Heart left ventricle (tissue), 16 donors: ENCODE measurements at regions not wholly inside any gene's neighbourhood (a gene's known extent, or its start where the extent isn't known, plus 50 kb on each side); places are given as distances from the start of the nearest gene placed in this dataset.

Source experiments
- ATAC-seq, 4 donors: fragments of 200-7000 bp; cut with Tn5 transposase; one replicate each; pipeline ENCODE4 v1.9.1; 2020 to 2022; ENCODE audit warnings: moderate library complexity in 4 of 4, mild to moderate bottlenecking in 3 of 4, moderate number of reproducible peaks in 1 of 4
- DNase-seq, 5 donors: peaks; one replicate each; pipeline ENCODE4 v3.0.0-alpha.2; 2020
- H3K27ac ChIP-seq, 12 donors: fragments of 200-600 bp; sonication (generic) in 4 of 12; one replicate each; pipeline versions ENCODE4 v1.5.0 to v1.8.0; 2016 to 2022; ENCODE audit warnings: mild to moderate bottlenecking in 2 of 12
- H3K27me3 ChIP-seq, 9 donors: fragments of 200-600 bp; sonication (generic) in 2 of 9; one replicate each; pipeline versions ENCODE4 v1.5.1 to v1.8.0; 2016 to 2022; ENCODE audit warnings: mild to moderate bottlenecking in 3 of 9
- H3K36me3 ChIP-seq, 9 donors: fragments of 200-600 bp; sonication (generic) in 2 of 9; one replicate each; pipeline versions ENCODE4 v1.5.0 to v1.8.0; 2018 to 2022; ENCODE audit warnings: mild to moderate bottlenecking in 2 of 9
- H3K4me1 ChIP-seq, 12 donors: fragments of 200-600 bp; sonication (generic) in 4 of 12; one replicate each; pipeline versions ENCODE4 v1.5.0 to v1.8.0; 2016 to 2022; ENCODE audit warnings: mild to moderate bottlenecking in 3 of 12
- H3K4me3 ChIP-seq, 12 donors: fragments of 200-600 bp; sonication (generic) in 4 of 12; one replicate each; pipeline versions ENCODE4 v1.5.0 to v1.8.0; 2017 to 2022; ENCODE audit warnings: mild to moderate bottlenecking in 9 of 12, moderate library complexity in 4 of 12
- H3K9me3 ChIP-seq, 12 donors: fragments of 200-600 bp; sonication (generic) in 4 of 12; one replicate each; pipeline versions ENCODE4 v1.5.0 to v1.8.0; 2016 to 2022; ENCODE audit warnings: mild to moderate bottlenecking in 1 of 12
- POLR2A ChIP-seq, 2 donors: fragments of 450-650 bp; IDR thresholded peaks; one replicate each; pipeline ENCODE4 v1.6.1; 2017; ENCODE audit warnings: antibody characterized with exemption in 2 of 2, mild to moderate bottlenecking in 2 of 2, moderate library complexity in 2 of 2
- WGBS, 4 donors: extraction: QIAGEN DNeasy Blood & Tissue Kit in 2 of 4; methylation state at CpG; one replicate each; pipeline versions ENCODE4 v1.1.5 to v1.1.7; 2013 to 2018; 5-methylcytosine and 5-hydroxymethylcytosine counted together
- intact Hi-C, 10 donors: fragments of 100-400 bp; cut with DNase I; formaldehyde crosslinking; loops; one replicate each; pipeline versions ENCODE4 v1.11.1 to v1.14.2; 2022
- TF ChIP-seq, protein P1 (sequence below), 12 donors: fragments of 200-600 bp; sonication (generic) in 4 of 12; IDR thresholded peaks; one replicate each; pipeline versions ENCODE4 v1.5.0 to v1.8.0; 2018 to 2022; ENCODE audit warnings: antibody characterized with exemption in 12 of 12, mild to moderate bottlenecking in 5 of 12
- donor health status: ischemic (EF 13 %, LVEDD 7.1; RV severe dilation, severe dysfunction).
- donor health status: healthy with polysubstance abuse.
- donor health status: DM: no; HTN: yes; CAD: no.
- donor health status: DM: no; HTN: no; CAD: no.
- donor health status: ischemic (EF 25% LVEDD 6.9; RV normal size, moderate dysfunction).
- donor health status: ischemic (EF 25% LVEDD 5.7; RV mildly dilated, moderate dysfunction).
- donor health status: healthy.
- donor health status: DM: yes; HTN: yes; CAD: no.
- donor health status: ischemic (EF 35%, LVEDD 5.7; RV mildly dilated, moderate dysfunction).
- donor health status: nonischemic (EF 11% LVEDD 7.7; RV severe dilation, severe dysfunction).
- donor health status: DM: yes; HTN: yes; CAD: no.
- donor health status: PGD.
- donor health status: ischemic (EF 29% LVEDD 5.4; RV normal size, mild dysfunction).
- donor health status: nonischemic (EF 23%, LVEDD 6.1; RV moderate dilation, normal function).

DNA sequence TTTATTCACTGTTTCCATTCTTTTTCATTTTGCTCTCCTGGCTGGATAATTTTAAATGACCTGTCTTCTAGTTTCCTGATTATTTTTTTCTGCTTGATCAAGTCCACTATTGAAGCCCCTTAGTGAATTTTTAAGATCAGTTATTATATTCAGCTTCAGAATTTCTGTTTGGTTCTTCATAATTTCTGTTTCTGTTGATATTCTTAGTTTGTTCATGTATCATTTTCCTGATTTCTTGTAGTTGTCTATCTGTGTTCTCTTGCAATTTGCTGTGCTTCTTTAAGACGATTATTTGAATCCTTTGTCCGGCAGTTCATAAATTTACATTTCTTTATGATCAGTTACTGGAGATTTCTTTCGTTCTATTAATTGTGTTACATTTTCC lies 75.2 kb upstream of the CCDC71L start:
- 92 to 96% (median 93%) methylated on average over 3 of the region's 3 CpGs for WGBS, 4 donors
- ATAC-seq = no peak

DNA sequence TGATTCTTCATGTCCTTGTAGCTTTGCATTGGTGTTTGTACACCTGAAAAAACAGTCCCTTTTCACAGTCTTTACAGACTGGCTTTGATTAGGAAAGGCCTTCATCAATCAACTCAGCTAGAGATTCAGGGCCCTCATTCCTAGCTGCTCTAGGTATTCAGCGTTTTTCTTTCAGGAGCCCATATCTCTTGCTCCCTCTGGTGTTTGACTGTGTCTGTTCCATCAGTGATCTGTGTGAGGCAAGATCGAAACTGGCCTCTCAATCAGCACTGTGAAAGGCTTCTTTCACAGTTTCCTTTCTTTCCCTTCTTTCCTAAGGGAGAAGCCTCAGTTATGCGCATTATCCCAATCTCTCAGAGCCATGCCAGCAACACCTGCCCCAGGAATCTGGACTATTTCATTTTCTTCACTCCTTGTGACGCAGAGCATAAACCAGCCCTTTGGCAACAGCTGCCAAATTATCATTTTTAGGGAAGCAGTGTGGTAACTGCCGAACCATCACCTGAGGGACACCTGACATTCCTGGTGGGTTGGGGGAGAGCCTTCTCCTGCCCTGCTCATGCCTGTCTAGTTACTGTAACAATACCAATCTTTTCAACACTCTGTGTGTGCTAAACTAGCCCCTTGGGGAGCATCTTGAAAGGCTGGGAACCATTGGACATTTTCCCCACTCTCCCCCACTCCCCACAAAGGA lies 75.7 kb upstream of the CCDC71L start:
- WGBS, 4 donors = 43 to 49% (median 46%) methylated on average over 5 of the region's 5 CpGs

More for the DNA sequence above, 75.2 kb upstream of the CCDC71L start:
- no peak for DNase-seq
- Histone ChIP-seq H3K36me3 (no peaks in the 10 kb centered on the region), H3K27ac (no peak overlapping the region), H3K9me3 (peaks cover 0 to 3% (median 0%) of the 10 kb centered on the region in 12 donors), H3K4me3 (no peak overlapping the region), H3K27me3 (no peaks in the 10 kb centered on the region), H3K4me1 (peaks cover 0 to 28% (median 7%) of the 10 kb centered on the region in 12 donors)
- TF ChIP-seq POLR2A (IDR thresholded peaks at IDR 0.05) = no peak
- TF ChIP-seq, protein P1, sequence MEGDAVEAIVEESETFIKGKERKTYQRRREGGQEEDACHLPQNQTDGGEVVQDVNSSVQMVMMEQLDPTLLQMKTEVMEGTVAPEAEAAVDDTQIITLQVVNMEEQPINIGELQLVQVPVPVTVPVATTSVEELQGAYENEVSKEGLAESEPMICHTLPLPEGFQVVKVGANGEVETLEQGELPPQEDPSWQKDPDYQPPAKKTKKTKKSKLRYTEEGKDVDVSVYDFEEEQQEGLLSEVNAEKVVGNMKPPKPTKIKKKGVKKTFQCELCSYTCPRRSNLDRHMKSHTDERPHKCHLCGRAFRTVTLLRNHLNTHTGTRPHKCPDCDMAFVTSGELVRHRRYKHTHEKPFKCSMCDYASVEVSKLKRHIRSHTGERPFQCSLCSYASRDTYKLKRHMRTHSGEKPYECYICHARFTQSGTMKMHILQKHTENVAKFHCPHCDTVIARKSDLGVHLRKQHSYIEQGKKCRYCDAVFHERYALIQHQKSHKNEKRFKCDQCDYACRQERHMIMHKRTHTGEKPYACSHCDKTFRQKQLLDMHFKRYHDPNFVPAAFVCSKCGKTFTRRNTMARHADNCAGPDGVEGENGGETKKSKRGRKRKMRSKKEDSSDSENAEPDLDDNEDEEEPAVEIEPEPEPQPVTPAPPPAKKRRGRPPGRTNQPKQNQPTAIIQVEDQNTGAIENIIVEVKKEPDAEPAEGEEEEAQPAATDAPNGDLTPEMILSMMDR (IDR thresholded peaks at IDR 0.05) = no peak
- intact Hi-C loops = loop anchor here (1.0 to 10.0 kb wide), 10 partner anchors 74 to 559 kb away; partner anchors contain the start of gene CCDC71L (in 7 of the 10)

DNA sequence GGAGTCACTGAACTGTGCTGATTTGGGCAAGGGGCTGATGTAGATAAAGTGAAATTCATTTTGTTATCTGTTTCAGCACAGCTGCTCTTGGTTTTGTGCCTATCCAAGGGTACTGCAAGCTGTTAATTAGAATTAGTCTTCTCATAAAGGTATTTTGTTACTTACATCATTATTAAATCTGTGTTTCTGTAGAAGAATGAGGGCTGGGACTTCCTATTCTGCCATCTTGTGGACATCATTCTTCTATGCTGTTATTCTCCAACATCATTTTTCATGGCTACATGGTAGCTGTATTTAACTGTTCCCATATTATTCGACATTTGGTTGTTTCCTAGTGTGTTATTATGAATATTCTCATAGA lies 76.2 kb upstream of the CCDC71L start:
- Histone ChIP-seq H3K4me3 (no peak overlapping the region), H3K27me3 (no peaks in the 10 kb centered on the region), H3K9me3 (peaks cover 0 to 3% (median 0%) of the 10 kb centered on the region in 12 donors), H3K27ac (no peak overlapping the region), H3K4me1 (peaks cover 0 to 17% (median 0%) of the 10 kb centered on the region in 12 donors), H3K36me3 (no peaks in the 10 kb centered on the region)
- DNase-seq (no peak), ATAC-seq (no peak)
- TF ChIP-seq, protein P1 (IDR thresholded peaks at IDR 0.05) = peak in 7 of 12 donors; percentile 6 to 29 (median 22)
- no peak for TF ChIP-seq POLR2A (IDR thresholded peaks at IDR 0.05)
- intact Hi-C loops = loop anchor here in 9 of 10 donors (2.0 to 10.0 kb wide), 8 partner anchors 75 to 560 kb away; partner anchors contain the start of gene CCDC71L (in 6 of the 9)
- 77 to 88% (median 85%) methylated on average over 1 of the region's 1 CpG for WGBS, 4 donors

More for the DNA sequence above, 75.7 kb upstream of the CCDC71L start:
- intact Hi-C loops = loop anchor here (1.0 to 10.0 kb wide), 10 partner anchors 74 to 560 kb away; partner anchors contain the start of gene CCDC71L (in 7 of the 10)
- no peaks in the 10 kb centered on the region for H3K36me3 ChIP-seq
- TF ChIP-seq, protein P1 (IDR thresholded peaks at IDR 0.05) = peak; percentile 40 to 73 (median 60)
- no peak for TF ChIP-seq POLR2A (IDR thresholded peaks at IDR 0.05)
- H3K27me3 ChIP-seq = no peaks in the 10 kb centered on the region
- H3K4me3 ChIP-seq = peak overlapping the region in 1 of 12 donors; percentile 2
- ATAC-seq (peak; percentile 37 to 81 (median 74)), DNase-seq (peak in 2 of 5 donors; percentile 20 to 21)
- peaks cover 0 to 3% (median 0%) of the 10 kb centered on the region in 12 donors for H3K9me3 ChIP-seq
- H3K4me1 ChIP-seq = peaks cover 0 to 23% (median 2%) of the 10 kb centered on the region in 12 donors
- no peak overlapping the region for H3K27ac ChIP-seq

DNA sequence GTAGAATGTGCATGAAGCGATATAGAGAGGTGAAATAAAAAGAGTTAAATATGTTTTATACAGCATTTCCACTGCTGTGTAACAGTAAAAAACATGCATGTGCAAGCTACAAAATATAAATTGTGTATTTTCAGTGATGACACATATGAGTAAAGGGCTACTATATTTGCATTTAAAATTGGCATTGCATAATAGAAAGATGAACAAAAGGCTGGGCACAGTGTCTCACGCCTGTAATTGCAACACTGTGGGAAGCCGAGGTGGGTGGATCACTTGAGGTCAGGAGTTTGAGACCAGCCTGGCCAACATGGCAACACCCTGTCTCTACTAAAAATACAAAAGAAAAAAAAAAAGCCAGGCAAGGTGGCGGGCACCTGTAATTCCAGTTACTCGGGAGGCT lies 79.8 kb upstream of the CCDC71L start:
- ATAC-seq (no peak), DNase-seq (no peak)
- Histone ChIP-seq H3K4me3 (no peak overlapping the region), H3K27ac (no peak overlapping the region), H3K4me1 (peaks cover 0 to 10% (median 0%) of the 10 kb centered on the region in 12 donors), H3K27me3 (no peaks in the 10 kb centered on the region), H3K9me3 (no peaks in the 10 kb centered on the region), H3K36me3 (no peaks in the 10 kb centered on the region)
- 90 to 93% (median 91%) methylated on average over 5 of the region's 5 CpGs for WGBS, 4 donors
- intact Hi-C loops = no loop called here
- TF ChIP-seq, protein P1 (IDR thresholded peaks at IDR 0.05) = no peak
- TF ChIP-seq POLR2A (IDR thresholded peaks at IDR 0.05) = no peak
